Superior temporal gyrus (tissue), 1 donor: ENCODE measurements at regions not wholly inside any gene's neighbourhood (a gene's known extent, or its start where the extent isn't known, plus 50 kb on each side); places are given as distances from the start of the nearest gene placed in this dataset.
"Not testable (repeated sequence)": the region's sequence is repeated elsewhere in the genome, so short reads cannot be mapped to it uniquely, and the experiment has no call there.

Experiments used
- DNase-seq: peaks from one replicate; pipeline ENCODE4 v3.0.0-alpha.2; 2016; ENCODE audit errors: extremely low spot score

DNA sequence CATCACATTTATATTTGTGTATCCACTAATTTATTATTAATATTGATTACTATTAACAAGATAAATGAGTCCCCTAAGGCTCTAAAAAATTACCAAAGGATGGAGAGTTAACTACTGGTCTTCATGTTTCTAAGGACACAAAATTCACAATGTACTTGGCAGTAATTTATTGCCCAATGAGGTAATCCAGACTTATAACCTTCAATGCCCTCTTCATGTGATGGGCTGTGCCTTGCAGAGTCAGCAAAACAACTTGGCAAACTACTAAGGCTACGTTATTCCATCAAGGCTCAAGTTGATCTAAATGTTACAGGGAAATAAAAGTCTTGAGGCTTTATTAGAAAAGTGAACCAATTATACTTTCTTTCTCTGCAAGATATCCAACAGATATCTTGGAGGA is 804.9 kb upstream of the NXPH2 start:
- no peak for DNase-seq

- no peak for DNase-seq
Observed at GRCh38 chr2:139574371-139574770, 794.2 kb upstream of the NXPH2 start.

GRCh38 chr2:139556789-139557188 is 776.6 kb upstream of the NXPH2 start:
- no peak for DNase-seq

- DNase-seq = no peak
Observed at GRCh38 chr2:139550873-139551272, 770.7 kb upstream of the NXPH2 start.

DNA sequence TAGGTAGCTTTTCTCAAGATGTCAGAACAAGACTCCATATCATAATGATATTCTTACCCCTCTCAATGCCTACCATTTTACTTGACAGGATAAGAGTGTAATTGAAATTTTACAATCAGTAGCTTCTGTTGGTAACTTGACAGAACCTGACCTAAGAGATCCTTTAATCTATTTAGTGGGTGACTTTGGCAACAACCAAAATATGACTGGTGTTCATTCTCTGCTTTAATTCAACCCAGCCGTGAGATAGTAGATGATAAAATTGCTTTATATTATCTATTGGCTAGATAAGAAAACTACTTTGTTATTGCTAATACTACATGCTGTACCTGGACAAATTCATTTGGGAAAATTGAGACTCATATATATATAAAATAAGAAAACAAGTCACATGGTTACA is 770.2 kb upstream of the NXPH2 start:
- no peak for DNase-seq

GRCh38 chr2:139544186-139544851 is 764.1 kb upstream of the NXPH2 start:
- no peak for DNase-seq

DNA sequence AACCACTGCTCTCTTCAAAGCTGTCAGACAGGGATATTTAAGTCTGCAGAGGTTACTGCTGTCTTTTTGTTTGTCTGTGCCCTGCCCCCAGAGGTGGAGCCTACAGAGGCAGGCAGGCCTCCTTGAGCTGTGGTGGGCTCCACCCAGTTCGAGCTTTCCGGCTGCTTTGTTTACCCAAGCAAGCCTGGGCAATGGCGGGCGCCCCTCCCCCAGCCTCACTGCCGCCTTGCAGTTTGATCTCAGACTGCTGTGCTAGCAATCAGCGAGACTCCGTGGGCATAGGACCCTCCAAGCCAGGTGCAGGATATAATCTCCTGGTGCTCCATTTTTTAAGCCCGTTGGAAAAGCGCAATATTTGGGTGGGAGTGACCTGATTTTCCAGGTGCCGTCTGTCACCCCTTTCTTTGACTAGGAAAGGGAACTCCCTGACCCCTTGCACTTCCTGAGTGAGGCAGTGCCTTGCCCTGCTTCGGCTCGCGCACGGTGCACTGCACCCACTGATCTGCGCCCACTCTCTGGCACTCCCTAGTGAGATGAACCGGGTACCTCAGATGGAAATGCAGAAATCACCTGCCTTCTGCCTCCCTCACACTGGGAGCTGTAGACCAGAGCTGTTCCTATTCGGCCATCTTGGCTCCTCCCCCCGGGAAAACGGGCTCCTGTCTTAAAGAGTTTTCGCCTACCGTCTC is 758.3 kb upstream of the NXPH2 start:
- DNase-seq = not testable (repeated sequence)

GRCh38 chr2:139529080-139529479 is 748.9 kb upstream of the NXPH2 start:
- no peak for DNase-seq

GRCh38 chr2:139526781-139527180 is 746.6 kb upstream of the NXPH2 start:
- DNase-seq = no peak

GRCh38 chr2:139518321-139518720 is 738.1 kb upstream of the NXPH2 start:
- peak; percentile 68 for DNase-seq

- no peak for DNase-seq
Observed at GRCh38 chr2:139514951-139515350, 734.8 kb upstream of the NXPH2 start.

GRCh38 chr2:139495851-139496250 is 715.7 kb upstream of the NXPH2 start:
- no peak for DNase-seq

DNA sequence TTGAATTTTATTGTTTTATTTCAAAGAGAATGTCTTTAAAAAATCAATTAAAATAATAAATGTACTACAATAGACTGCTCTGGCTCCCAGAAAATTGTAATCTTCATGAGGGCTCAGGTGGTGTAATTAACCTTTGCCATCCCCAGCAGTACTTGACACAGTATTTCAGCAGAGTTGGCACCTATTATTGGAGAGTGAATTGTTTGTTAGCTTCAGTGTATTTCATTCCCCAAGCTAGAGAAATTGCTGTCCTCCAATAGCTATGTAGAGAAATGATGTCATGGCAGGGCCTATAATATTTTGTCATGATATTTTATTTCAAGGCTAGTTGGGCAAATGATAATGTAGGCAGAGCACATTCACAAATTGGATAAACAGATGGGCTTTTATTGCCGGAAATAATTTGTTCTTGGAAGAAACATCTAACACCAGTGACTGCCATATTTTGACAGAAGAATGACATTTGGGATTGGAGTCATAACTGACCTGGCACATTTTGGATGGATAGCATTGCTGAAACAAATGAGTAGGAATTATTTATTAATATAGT is 712.0 kb upstream of the NXPH2 start:
- DNase-seq = no peak

DNA sequence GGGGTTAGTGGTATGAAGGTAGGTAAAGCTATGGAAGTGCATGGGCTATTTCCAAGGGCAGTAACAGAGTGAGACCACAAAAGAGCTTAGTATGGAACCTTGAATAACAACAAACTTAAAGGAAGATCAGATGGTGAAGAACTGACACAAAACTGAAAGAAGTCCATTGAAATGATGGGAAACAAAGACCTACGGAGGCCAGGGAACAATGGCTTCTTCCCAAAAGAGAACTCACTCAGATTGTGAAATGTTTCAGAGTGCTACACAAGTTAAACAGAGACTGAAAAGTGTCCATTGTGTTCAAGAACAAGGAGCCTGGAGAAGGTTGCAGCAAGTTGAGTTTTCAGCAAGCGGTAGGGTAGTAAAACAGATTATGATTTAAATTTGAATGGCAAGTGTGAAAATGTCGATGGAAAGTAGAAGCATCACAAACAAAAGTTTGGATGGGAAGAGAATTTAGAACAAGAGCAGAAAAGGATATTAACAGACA is 700.0 kb upstream of the NXPH2 start:
- DNase-seq = no peak

- no peak for DNase-seq
Observed at GRCh38 chr2:139478165-139478914, 698.1 kb upstream of the NXPH2 start.

DNA sequence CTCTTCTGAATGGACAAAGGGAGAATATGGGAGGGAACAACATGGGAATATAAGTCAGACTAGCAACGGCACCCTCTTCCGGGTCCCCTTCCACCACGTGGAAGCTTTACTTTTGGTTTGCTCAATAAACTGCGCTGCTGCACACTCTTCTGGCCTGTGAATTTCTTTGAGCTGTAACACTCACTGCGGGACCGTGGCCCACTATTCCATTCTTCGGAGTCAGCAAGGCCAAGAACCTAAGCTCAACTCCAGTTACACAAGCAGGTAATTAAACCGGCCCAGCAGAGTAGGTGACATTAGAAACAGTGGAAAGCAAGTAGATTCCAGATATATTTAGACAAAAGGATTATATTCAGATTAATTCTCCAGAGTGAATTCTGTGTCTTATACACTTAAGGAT is 697.4 kb upstream of the NXPH2 start:
- DNase-seq = no peak

GRCh38 chr2:139469985-139470384 is 689.8 kb upstream of the NXPH2 start:
- DNase-seq = no peak

DNA sequence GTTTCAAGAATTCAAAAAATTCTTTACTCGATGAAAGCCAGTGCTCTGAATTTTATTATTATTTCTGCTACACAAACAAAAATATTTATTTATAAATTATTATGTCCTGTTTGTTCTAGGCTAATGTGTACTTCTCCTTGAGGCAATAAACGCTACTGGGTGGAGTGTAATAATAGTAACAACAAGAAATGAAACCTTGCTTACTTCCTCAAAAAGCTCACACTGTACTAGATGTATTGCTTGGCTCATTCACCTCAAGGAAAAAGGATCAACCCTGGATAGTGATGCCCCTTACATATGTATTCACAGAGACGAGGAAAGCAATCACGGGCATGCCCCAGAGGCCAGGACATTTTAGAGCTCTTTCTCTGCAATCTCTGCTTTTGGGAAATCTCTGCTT is 685.6 kb upstream of the NXPH2 start:
- no peak for DNase-seq

DNA sequence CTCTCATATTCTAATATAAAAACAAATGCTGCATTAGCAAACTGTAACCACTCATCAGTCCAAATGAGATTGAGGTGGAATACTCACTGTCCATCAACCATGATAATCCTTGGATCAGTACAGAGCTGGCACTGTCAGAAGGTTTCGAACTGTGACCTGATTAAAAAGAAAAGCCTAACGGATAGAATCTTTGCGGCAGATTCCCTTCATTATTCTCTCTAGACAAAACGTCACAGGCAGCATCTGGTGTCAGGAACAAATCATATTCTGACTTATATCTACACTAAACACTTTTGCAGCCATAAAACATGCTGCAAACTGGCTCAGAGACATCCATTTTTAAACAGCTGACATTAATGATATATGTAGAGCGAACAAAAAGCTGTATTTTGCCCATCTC is 677.7 kb upstream of the NXPH2 start:
- DNase-seq = no peak

DNA sequence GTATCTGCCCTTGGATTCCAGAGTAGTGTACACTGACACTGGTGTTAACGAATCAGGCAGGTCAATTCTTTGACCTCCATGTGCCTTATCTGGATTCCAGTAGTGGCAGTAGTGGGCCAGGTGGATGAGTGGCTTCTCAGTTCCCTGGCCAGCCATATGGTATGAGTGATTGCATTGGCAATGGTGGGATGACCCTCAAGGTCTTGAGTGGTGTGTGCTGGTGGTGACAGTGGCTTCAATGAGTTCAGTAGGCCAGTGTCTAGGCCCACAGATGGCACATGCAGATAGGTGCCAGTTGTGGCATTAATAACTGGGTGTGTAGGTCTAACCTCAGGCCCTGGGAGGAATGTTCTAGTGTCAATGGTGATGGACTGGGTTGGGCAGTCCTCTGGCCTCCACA is 674.1 kb upstream of the NXPH2 start:
- no peak for DNase-seq

GRCh38 chr2:139439100-139439499 is 658.9 kb upstream of the NXPH2 start:
- no peak for DNase-seq

DNA sequence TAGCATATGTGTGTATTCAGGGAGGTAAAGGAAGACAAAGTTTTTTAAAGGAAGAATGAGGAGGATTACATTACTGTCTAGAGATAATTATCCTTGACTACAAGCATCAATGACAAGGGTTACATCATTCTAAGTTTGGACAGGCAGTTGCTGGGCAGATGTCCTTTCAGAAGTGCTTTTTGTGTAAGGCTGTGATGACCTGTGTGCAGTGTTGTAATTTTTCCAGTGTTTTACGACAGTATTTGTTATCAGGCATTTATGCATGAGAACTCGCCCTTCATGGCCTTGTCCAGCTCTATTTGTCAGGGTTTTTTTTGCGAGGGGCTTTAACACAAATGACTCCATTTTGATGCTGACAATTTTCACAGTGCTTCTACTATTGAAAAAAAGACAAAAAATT is 658.3 kb upstream of the NXPH2 start:
- no peak for DNase-seq

DNA sequence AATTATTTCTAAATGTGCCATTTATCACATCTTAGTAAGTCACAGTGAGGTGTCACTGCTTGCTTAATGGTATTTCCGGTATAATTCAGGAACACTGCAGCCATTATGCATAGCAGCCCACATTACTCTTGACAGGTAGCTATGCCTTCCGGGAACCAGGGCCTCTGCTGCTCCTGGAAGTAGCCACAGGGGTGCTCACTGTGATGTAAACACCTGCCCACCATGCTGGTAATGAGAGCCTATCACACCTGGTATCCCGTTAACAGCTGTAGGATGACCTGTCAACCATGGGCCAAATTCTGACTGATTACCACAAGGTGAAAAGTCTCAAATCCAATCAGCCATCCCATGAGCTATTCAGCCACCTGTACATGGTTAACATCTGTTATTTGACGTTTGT is 647.0 kb upstream of the NXPH2 start:
- DNase-seq = no peak
